H1 (cell line): ENCODE measurements at regions not wholly inside any gene's neighbourhood (a gene's known extent, or its start where the extent isn't known, plus 50 kb on each side); places are given as distances from the start of the nearest gene placed in this dataset.

ENCODE experiments used
- CTCF ChIA-PET: fragments of 300-600 bp; sonication (Branson Sonifier 250); formaldehyde crosslinking; loops from one replicate; lab custom pipeline; 2021; ENCODE audit not compliant: partially characterized antibody; lab: Charles Lee
- POLR2A ChIA-PET: fragments of 300-600 bp; sonication (Branson Sonifier 250); formaldehyde crosslinking; loops from one replicate; lab custom pipeline; 2021; ENCODE audit warnings: inconsistent platforms; ENCODE audit not compliant: partially characterized antibody; lab: Charles Lee
- DNase-seq, 2 experiments: peaks; one replicate each; pipeline versions ENCODE4 v3.0.0 to v3.0.0-alpha.2; 2010 to 2022; ENCODE audit warnings: low spot score in 2 of 2, low read depth in 1 of 2, mixed read lengths in 1 of 2
- FAIRE-seq: peaks from 2 replicates; lab custom pipeline; 2011; peaks lifted over from hg19 to GRCh38; lab: Jason Lieb, UNC
- H2AFZ ChIP-seq: 2 replicates; pipeline ENCODE4 v1.8.1; 2012; ENCODE audit warnings: low read length, inconsistent platforms
- H2AK5ac ChIP-seq: 2 replicates; pipeline ENCODE4 v1.6.1; 2013; ENCODE audit warnings: low read depth, low read length
- H2BK120ac ChIP-seq: replicated peaks from 2 replicates; pipeline ENCODE3; 2013; ENCODE audit warnings: low read depth, low read length, inconsistent platforms
- H2BK12ac ChIP-seq: 2 replicates; pipeline ENCODE4 v1.6.1; 2013; ENCODE audit warnings: low read depth, low read length
- H2BK15ac ChIP-seq: 2 replicates; pipeline ENCODE4 v1.6.1; 2013; ENCODE audit warnings: low read length
- H2BK20ac ChIP-seq: 2 replicates; pipeline ENCODE4 v1.6.1; 2013; ENCODE audit warnings: low read length
- H2BK5ac ChIP-seq: 2 replicates; pipeline ENCODE4 v1.6.1; 2013; ENCODE audit warnings: low read depth, low read length
- H3K14ac ChIP-seq: 2 replicates; pipeline ENCODE4 v1.6.1; 2013; ENCODE audit warnings: inconsistent platforms; ENCODE audit not compliant: insufficient read length
- H3K18ac ChIP-seq: 2 replicates; pipeline ENCODE4 v1.6.1; 2013; ENCODE audit warnings: low read length; ENCODE audit errors: extremely low read depth
- H3K23ac ChIP-seq: 2 replicates; pipeline ENCODE4 v1.6.1; 2013; ENCODE audit warnings: inconsistent platforms; ENCODE audit not compliant: insufficient read length
- H3K23me2 ChIP-seq: 2 replicates; pipeline ENCODE4 v1.6.1; 2013; ENCODE audit warnings: low read depth, low read length
- H3K27ac ChIP-seq: 2 replicates; pipeline ENCODE4 v1.6.1; 2011; ENCODE audit warnings: low read depth, low read length, inconsistent platforms
- H3K27me3 ChIP-seq, 4 experiments: replicated peaks in 1 of 4; 1 replicate in 1 of 4; 2 replicates in 3 of 4; pipeline versions ENCODE4 v1.6.1 to v1.8.1; 2011 to 2013; ENCODE audit warnings: low read length in 3 of 4, mild to moderate bottlenecking in 3 of 4, inconsistent platforms in 2 of 4, mixed read lengths in 2 of 4, moderate library complexity in 1 of 4; ENCODE audit not compliant: control insufficient read depth in 3 of 4, insufficient read depth in 3 of 4; ENCODE audit errors: extremely low read depth in 1 of 4
- H3K36me3 ChIP-seq, 4 experiments: 2 replicates each; pipeline versions ENCODE4 v1.6.1 to v1.8.1; 2011 to 2013; ENCODE audit warnings: mild to moderate bottlenecking in 4 of 4, low read length in 3 of 4, moderate library complexity in 2 of 4, control low read depth in 1 of 4, inconsistent platforms in 1 of 4; ENCODE audit not compliant: insufficient read depth in 4 of 4, control insufficient read depth in 2 of 4
- H3K4ac ChIP-seq: replicated peaks from 2 replicates; pipeline ENCODE3; 2013; ENCODE audit warnings: low read length, low read depth, mixed read lengths, inconsistent platforms; ENCODE audit not compliant: insufficient read length
- H3K4me1 ChIP-seq, 4 experiments: replicated peaks in 1 of 4; 1 replicate in 1 of 4; 2 replicates in 3 of 4; pipeline versions ENCODE4 v1.6.1 to v1.8.1; 2011 to 2013; ENCODE audit warnings: low read length in 3 of 4, inconsistent platforms in 2 of 4, mixed read lengths in 1 of 4; ENCODE audit not compliant: insufficient read depth in 4 of 4, control insufficient read depth in 3 of 4
- H3K4me2 ChIP-seq, 2 experiments: 2 replicates each; pipeline versions ENCODE4 v1.6.1 to v1.8.1; 2011 to 2013; ENCODE audit warnings: low read depth in 2 of 2, low read length in 2 of 2, control low read depth in 1 of 2, inconsistent platforms in 1 of 2, mild to moderate bottlenecking in 1 of 2; ENCODE audit not compliant: insufficient read depth in 1 of 2
- H3K4me3 ChIP-seq, 4 experiments: fragments of 200-600, 300-600 bp in 1 of 4; sonication (generic), shearing (Covaris generic), sonication (Bioruptor Twin) in 1 of 4; 2 replicates each; pipeline versions ENCODE4 v1.5.1 to v1.8.1; 2011 to 2016; ENCODE audit warnings: low read length in 4 of 4, low read depth in 3 of 4, control low read depth in 2 of 4, inconsistent platforms in 2 of 4, mild to moderate bottlenecking in 2 of 4, mixed read lengths in 1 of 4, moderate library complexity in 1 of 4; ENCODE audit not compliant: insufficient read depth in 2 of 4; ENCODE audit errors: extremely low read depth in 1 of 4
- H3K56ac ChIP-seq: replicated peaks from 2 replicates; pipeline ENCODE3; 2013; ENCODE audit warnings: low read depth, mild to moderate bottlenecking, mixed read lengths, low read length, inconsistent platforms; ENCODE audit not compliant: insufficient read length
- H3K79me1 ChIP-seq: 2 replicates; pipeline ENCODE4 v1.6.1; 2013; ENCODE audit warnings: low read depth, low read length, control low read depth
- H3K79me2 ChIP-seq, 2 experiments: 2 replicates each; pipeline versions ENCODE4 v1.6.1 to v1.8.1; 2012 to 2013; ENCODE audit warnings: low read length in 2 of 2, mild to moderate bottlenecking in 2 of 2, inconsistent platforms in 1 of 2; ENCODE audit not compliant: insufficient read depth in 2 of 2, control insufficient read depth in 1 of 2
- H3K9ac ChIP-seq, 4 experiments: replicated peaks in 1 of 4; 1 replicate in 1 of 4; 2 replicates in 3 of 4; pipeline versions ENCODE4 v1.6.1 to v1.8.1; 2011 to 2013; ENCODE audit warnings: low read depth in 3 of 4, low read length in 3 of 4, control low read depth in 2 of 4, mild to moderate bottlenecking in 2 of 4, moderate library complexity in 2 of 4, inconsistent platforms in 1 of 4; ENCODE audit errors: extremely low read depth in 1 of 4
- H3K9me3 ChIP-seq, 2 experiments: 2 replicates each; pipeline versions ENCODE4 v1.6.1 to v1.8.1; 2012 to 2013; ENCODE audit warnings: mild to moderate bottlenecking in 2 of 2, moderate library complexity in 2 of 2, control low read depth in 1 of 2, inconsistent platforms in 1 of 2, low read depth in 1 of 2, low read length in 1 of 2, mixed read lengths in 1 of 2; ENCODE audit not compliant: insufficient read depth in 2 of 2
- H4K20me1 ChIP-seq, 2 experiments: replicated peaks in 1 of 2; 2 replicates each; pipeline versions ENCODE3 to v1.8.1; 2011 to 2013; ENCODE audit warnings: inconsistent platforms in 2 of 2, low read length in 2 of 2, mild to moderate bottlenecking in 1 of 2; ENCODE audit not compliant: insufficient read depth in 2 of 2, control insufficient read depth in 1 of 2
- H4K5ac ChIP-seq: 2 replicates; pipeline ENCODE4 v1.6.1; 2013; ENCODE audit warnings: low read length, low read depth, mixed read lengths, inconsistent platforms; ENCODE audit not compliant: insufficient read length
- H4K8ac ChIP-seq: 2 replicates; pipeline ENCODE4 v1.8.0; 2013; ENCODE audit warnings: mild to moderate bottlenecking, moderate library complexity, low read length, inconsistent platforms; ENCODE audit not compliant: insufficient read depth; ENCODE audit errors: extremely low read depth
- H4K91ac ChIP-seq: replicated peaks from 2 replicates; pipeline ENCODE3; 2013; ENCODE audit warnings: low read length, mixed read lengths, inconsistent platforms; ENCODE audit not compliant: insufficient read length
- ATF2 ChIP-seq: IDR thresholded peaks from 2 replicates; pipeline ENCODE4 v1.6.1; 2012; ENCODE audit warnings: low read length, inconsistent platforms
- BACH1 ChIP-seq: IDR thresholded peaks from 2 replicates; pipeline ENCODE4 v1.6.1; 2012; ENCODE audit warnings: low read length, improper control_type of control experiment
- CHD2 ChIP-seq: IDR thresholded peaks from 2 replicates; pipeline ENCODE4 v1.6.1; 2012; ENCODE audit warnings: low read length, improper control_type of control experiment
- EP300 ChIP-seq, 2 experiments: IDR thresholded peaks; 1 replicate in 1 of 2; 2 replicates in 1 of 2; pipeline ENCODE4 v1.6.1; 2011 to 2012; ENCODE audit warnings: low read depth in 2 of 2, low read length in 2 of 2, mild to moderate bottlenecking in 2 of 2, borderline replicate concordance in 1 of 2, inconsistent platforms in 1 of 2, moderate library complexity in 1 of 2
- FOSL1 ChIP-seq: IDR thresholded peaks from 2 replicates; pipeline ENCODE4 v1.6.1; 2011; ENCODE audit warnings: mild to moderate bottlenecking, low read depth, low read length, moderate library complexity; ENCODE audit not compliant: insufficient read depth
- KDM1A ChIP-seq: fragments of 200-600, 300-600 bp; sonication (generic); IDR thresholded peaks from 2 replicates; pipeline ENCODE4 v1.7.1; 2016; ENCODE audit warnings: mild to moderate bottlenecking, low read length, borderline replicate concordance
- MAX ChIP-seq: IDR thresholded peaks from 2 replicates; pipeline ENCODE4 v1.6.1; 2012; ENCODE audit warnings: inconsistent platforms
- NANOG ChIP-seq: IDR thresholded peaks from 2 replicates; pipeline ENCODE4 v1.6.1; 2011; ENCODE audit warnings: low read length, low read depth, mild to moderate bottlenecking, inconsistent platforms; ENCODE audit not compliant: insufficient read depth, poor library complexity, severe bottlenecking
- PHF8 ChIP-seq: fragments of 200-600 bp; sonication (generic); conservative IDR thresholded peaks from 2 replicates; pipeline ENCODE4 v1.7.1; 2012; ENCODE audit warnings: low read depth, mild to moderate bottlenecking, inconsistent platforms, low read length, moderate library complexity
- SIX5 ChIP-seq: IDR thresholded peaks from 2 replicates; pipeline ENCODE4 v1.6.1; 2011; ENCODE audit warnings: mild to moderate bottlenecking, low read depth, low read length
- SP2 ChIP-seq: IDR thresholded peaks from 2 replicates; pipeline ENCODE4 v1.6.1; 2012; ENCODE audit warnings: mild to moderate bottlenecking, low read length, inconsistent platforms
- TAF7 ChIP-seq: optimal IDR thresholded peaks from 2 replicates; pipeline ENCODE3; 2011; ENCODE audit warnings: low read depth, mild to moderate bottlenecking, inconsistent platforms, low read length, moderate library complexity, borderline replicate concordance
- TBP ChIP-seq: IDR thresholded peaks from 2 replicates; pipeline ENCODE4 v1.6.1; 2011; ENCODE audit warnings: low read depth, low read length, improper control_type of control experiment
- WGBS, 2 experiments: shearing (Covaris generic) in 1 of 2; methylation state at CpG; one replicate each; pipeline versions ENCODE4 v1.1.6 to v1.1.7; 2013 to 2015; ENCODE audit warnings: low lambda C conversion rate in 2 of 2, mixed read lengths in 2 of 2, inconsistent platforms in 1 of 2, low coverage in 1 of 2, missing lambda C conversion rate in 1 of 2; ENCODE audit not compliant: insufficient replicate concordance in 2 of 2, insufficient coverage in 1 of 2, insufficient read length in 1 of 2; ENCODE audit errors: extremely low coverage in 1 of 2, missing lambda C conversion rate in 1 of 2; 5-methylcytosine and 5-hydroxymethylcytosine counted together

GRCh38 chr2:146077156-146077555 lies 1557.2 kb upstream of the ZEB2 start:
- H4K8ac ChIP-seq, result no peak overlapping the region
- H2AFZ ChIP-seq, result no peak overlapping the region
- H3K79me2 ChIP-seq, result no peaks in the 10 kb centered on the region
- ChIA-PET CTCF (interaction anchor here (0.8 kb wide), 1 partner anchor 118 kb away, joined by 3 read pairs; no protein-coding TSS in a partner anchor), POLR2A (no interaction called here)
- FAIRE-seq, result no peak
- no peak overlapping the region for H2BK15ac ChIP-seq
- H3K14ac ChIP-seq, result no peak overlapping the region
- no peak overlapping the region for H3K23ac ChIP-seq
- no peak overlapping the region for H3K4me2 ChIP-seq
- no peaks in the 10 kb centered on the region for H3K36me3 ChIP-seq
- no peak overlapping the region for H3K27ac ChIP-seq
- H3K18ac ChIP-seq, result no peak overlapping the region
- H3K4me3 ChIP-seq, result no peak overlapping the region
- no peak overlapping the region for H2BK120ac ChIP-seq
- H2AK5ac ChIP-seq, result no peak overlapping the region
- no peak overlapping the region for H4K91ac ChIP-seq
- no peak overlapping the region for H4K5ac ChIP-seq
- no peaks in the 10 kb centered on the region for H3K23me2 ChIP-seq
- no peak overlapping the region for H3K4ac ChIP-seq
- H3K56ac ChIP-seq, result no peak overlapping the region
- DNase-seq, result no peak
- H2BK5ac ChIP-seq, result no peak overlapping the region
- no peaks in the 10 kb centered on the region for H3K4me1 ChIP-seq
- no peak overlapping the region for H2BK12ac ChIP-seq
- no peaks in the 10 kb centered on the region for H3K27me3 ChIP-seq
- no peak overlapping the region for H2BK20ac ChIP-seq
- no peaks in the 10 kb centered on the region for H4K20me1 ChIP-seq
- no peaks in the 10 kb centered on the region for H3K9me3 ChIP-seq
- 82% methylated on average over 1 of the region's 1 CpG; no CpG with 5 or more reads in 1 of the 2 experiments for WGBS, 2 experiments
- H3K9ac ChIP-seq, result no peak overlapping the region
- no peaks in the 10 kb centered on the region for H3K79me1 ChIP-seq
- TF ChIP-seq ATF2, result no peak
- no peak for TF ChIP-seq NANOG
- no peak for TF ChIP-seq KDM1A
- no peak for TF ChIP-seq BACH1
- no peak for TF ChIP-seq FOSL1
- TF ChIP-seq EP300 (IDR thresholded peaks at IDR 0.05; ENCODE audit: borderline replicate concordance in 1 of 2, low read depth in 2 of 2, low read length in 2 of 2), result no peak
- TF ChIP-seq PHF8, result no peak
- TF ChIP-seq SP2, result no peak
- TF ChIP-seq SIX5, result no peak
- no peak for TF ChIP-seq CHD2
- TF ChIP-seq MAX, result no peak
- TF ChIP-seq TBP, result no peak
- no peak for TF ChIP-seq TAF7
